NOMO-1 (cell line): ENCODE measurements at regions not wholly inside any gene's neighbourhood (a gene's known extent, or its start where the extent isn't known, plus 50 kb on each side); places are given as distances from the start of the nearest gene placed in this dataset.

Experiments
- DNase-seq, 2 experiments: peaks; one replicate each; lab custom pipeline; 2025; ENCODE audit not compliant: unreplicated experiment in 2 of 2; lab: John Stamatoyannopoulos, UW

DNA sequence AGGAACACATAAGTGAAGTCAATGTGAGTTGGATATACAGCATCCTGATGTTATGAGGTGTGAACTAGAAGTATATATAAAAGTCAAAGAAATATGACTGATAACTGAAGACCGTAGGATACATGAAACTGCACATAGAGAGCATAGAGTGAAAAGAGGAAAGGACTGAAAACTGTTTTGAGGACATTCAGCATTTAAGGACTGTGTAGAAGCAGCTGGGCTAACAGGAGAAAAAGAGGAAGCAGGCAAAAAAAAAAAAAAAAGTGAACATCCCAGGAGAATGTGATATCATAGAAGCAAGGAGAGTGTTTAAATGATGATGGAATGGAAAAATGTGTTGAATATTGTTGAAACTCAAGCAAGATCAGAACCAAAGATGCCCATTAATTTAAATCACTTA, 363.5 kb downstream of the PCDH20 start:
- DNase-seq = peak in 1 of 2 experiments; percentile 20

DNA sequence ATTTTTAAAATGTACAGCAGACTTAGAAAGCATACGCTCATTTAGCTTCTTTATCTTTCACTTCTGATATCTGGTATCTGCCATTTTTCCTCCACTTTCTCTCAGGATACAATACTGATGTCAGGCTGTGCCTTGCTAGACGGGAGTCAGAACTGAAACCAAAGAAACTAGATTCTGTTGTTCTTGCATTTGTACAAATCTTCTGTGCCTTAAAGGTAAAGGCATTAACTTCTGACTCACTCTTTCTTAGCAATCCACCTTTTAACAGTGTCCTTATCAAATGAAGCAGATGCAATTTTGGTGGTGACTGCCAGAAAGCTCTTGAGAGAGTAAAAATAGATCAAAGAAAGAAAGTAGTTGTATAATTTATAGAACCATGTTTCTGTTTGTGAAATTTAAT, 370.4 kb downstream of the PCDH20 start:
- no peak for DNase-seq

DNA sequence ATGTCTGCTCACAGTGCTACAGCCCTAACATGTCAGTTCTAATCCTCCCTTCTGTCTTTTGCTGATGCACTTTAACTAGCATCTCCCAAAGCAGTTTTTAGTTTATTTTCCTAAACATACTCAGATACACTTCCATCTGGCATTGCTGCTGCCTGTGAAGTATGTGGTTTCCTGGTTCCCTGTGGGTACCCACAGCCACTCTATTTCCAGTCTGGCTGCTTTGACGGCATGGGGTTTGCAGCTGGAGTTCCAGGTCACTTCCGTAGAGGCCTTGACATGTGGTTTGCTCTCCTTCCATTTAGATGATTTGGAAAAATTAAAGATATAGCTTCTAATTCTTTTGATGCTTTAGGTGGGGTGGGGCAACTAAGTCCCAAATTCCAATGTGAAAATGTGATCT, 375.5 kb downstream of the PCDH20 start:
- no peak for DNase-seq

DNA sequence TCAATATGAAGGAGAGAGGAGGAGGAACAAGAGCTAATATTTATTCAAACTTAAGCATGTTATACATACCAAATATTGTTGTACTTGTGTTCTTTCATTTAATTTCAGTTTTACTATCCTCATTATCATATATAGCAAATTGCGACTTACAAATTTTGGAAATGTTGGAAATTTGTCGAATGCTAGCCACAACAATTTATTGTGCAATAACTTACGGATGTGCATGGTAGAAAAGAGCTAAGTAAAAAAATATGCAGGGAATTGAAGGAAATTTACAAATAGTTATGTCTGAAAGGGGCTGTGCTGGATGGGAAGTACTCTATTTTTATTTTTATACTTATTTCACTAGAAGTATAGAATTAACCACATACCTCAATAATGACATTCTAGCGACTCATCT, 376.3 kb downstream of the PCDH20 start:
- DNase-seq = no peak

DNA sequence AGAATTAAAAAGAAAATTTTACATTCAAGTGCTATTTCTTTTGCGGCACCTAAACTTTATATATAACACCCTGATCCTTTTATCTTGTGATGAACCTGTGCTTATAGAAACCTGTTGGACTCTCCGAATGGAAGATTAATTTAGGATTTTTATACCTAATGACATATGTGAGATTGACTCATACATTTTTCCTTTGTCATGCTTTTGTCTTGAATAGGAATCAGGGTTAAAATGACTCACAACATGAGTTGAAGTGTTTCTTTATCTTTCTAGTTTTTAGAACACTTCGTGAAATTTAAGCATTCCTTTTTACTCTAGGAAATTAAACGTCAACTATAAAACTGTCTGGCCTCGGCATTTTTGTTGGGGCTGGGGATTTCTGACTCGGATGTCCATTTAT, 378.9 kb downstream of the PCDH20 start:
- no peak for DNase-seq

DNA sequence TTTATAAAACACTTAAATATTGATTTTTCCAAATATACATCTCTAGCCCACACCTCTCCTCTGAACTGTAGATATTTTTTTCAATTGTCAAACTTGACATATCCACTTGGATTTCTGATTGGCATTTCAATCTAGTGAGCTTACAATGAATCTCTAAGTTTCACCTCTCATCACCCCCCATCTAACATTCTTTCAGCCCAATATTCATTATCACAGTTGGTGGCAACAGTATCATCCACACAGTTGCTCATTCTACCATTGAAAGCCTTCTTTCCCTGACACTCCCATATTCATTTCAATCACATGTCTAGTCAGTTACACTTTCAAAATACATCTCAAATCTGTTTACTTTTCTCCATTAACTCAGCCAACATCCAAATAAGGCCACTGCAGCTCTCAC, 385.2 kb downstream of the PCDH20 start:
- no peak for DNase-seq

DNA sequence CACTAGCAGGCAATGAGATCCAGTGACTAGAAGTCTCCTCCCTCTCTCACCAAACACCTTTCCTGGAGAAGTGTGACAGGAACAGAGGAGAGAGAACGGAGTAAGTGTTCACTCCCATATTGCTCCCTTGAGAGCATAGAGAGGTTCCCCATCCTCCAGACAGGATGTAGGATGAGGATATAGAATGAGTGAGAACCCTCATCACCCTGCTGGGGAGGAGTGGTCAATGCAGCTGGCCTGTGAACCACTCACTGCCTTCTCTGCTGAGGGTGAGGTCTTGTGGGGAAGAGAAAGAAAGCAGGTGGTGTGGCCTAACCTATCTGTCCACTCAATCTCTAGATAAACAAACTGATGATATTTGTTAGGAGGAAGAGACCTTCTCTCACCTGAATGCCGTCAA, 386.6 kb downstream of the PCDH20 start:
- no peak for DNase-seq

DNA sequence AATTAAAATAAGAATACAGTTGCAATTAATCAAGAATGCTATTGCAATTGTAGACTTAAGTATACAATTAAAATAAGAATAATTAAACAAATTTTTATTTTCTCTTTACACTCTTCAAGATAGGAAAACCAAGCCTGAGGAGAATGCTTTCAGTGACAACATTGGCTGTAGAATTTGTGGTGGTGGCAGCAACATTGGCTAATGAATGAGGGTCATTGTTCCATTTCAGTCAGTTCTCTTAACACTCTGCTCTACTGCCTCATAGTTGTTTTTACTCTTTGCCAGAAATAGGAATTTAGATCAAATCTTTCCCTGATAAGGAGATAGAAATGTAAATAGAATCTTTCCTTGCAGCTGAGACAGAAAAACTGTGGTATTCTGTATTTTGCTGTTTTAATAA, 391.6 kb downstream of the PCDH20 start:
- no peak for DNase-seq

DNA sequence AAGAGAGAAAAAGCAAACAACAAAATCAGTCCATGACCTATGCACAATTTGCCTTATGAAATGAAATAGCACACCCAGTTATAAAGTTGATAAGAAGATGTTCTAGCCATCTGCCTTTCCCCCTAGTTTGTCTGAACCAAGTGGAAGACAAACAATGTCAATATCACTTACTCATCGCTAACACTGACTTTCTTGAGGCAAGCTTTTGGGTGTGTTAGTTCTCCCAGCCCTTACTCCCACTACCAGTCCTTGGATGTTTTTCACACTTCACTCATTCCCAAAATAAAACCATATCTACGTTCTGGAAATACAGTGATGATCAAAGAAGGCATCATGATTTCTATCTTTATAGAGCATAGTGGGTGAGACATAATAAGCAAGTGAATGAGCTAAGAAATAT, 393.8 kb downstream of the PCDH20 start:
- no peak for DNase-seq

DNA sequence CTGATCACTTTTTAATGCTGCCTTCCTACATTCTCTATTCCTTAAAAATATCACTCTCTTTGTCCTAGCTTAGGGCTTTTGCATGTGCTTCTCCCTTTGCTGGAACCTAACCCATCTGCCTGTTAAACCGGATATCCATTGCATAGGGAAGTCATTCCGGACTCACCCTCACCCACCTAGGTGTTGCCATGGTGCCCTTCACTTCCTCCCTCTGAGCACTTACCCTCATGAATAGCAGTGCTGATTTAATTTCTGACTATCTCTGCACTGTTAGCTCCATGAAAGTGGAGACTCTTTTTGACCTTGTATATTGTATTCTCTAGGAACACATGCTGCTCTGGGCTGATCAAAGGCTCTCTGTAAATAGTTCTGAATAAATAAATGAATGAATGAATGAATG, 401.9 kb downstream of the PCDH20 start:
- no peak for DNase-seq

DNA sequence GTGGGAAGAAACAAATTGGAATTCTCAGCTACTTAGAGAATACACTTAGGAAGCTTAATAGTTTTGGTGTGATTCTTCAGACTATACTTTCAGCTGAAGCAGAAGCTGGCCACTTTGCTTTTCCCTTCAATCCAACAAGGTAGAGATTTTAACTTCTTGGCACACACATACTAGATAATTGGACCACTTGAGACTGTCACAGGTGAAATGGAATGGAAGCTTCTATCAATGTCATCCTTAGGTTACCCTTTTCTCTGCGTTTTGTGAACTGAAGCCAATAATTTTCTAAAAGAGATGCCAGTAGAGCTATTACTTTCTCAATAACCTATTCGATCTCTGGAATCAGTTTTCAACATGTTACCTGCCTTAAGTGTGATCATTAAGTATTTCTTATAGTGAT, 405.3 kb downstream of the PCDH20 start:
- no peak for DNase-seq

DNA sequence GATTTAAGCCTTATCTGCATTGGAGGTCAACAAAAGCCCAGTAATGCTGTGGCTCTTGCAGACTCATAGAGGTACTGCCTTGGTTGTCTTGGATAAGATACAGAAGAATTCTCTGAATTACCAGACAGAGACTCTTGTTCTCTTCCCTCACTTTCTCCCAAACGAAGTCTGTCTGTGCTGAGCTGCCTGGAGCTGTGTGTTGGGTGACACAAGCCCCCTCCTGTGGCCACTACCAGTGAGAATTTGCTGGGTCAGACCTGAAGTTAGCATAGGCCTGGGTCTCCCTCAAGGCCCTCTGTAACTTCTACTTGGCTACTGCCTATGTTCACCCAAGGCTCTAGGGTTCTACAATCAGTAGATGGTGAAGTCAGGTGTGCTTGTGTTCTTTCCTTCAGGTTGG, 413.0 kb downstream of the PCDH20 start:
- no peak for DNase-seq

DNA sequence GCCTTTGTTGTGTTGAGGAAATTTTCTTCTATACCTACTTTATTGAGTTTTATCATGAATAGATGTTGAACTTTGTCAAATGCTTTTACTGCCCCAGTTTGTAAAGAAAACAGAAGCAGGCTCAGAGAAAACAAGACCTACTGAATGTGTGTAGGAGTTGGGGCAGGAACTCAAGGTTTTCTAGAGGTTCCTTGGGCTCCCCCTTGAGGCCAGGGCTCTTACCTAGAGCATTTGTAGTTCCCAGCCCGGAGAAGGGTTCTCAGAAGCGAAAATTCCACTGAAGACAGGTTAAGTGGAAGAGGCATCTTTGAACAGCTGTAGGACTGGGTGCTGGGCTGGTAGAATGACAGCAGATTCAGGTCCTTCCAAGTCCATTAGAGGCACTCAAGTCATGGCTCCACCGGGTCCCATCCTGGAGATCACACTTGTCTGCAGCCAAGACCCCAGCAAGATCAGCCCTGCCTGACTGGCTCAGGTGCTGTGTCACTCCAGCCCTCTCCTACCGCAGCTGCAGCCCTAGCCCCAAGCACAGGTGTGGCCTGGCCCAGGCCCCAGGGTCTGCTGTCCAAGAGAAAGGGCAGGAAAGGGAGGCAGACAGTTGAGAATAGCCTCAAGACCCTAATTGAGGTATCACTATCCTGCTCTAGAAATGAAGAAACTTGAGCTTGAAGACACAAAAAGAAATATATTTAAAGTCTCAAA, 425.5 kb downstream of the PCDH20 start:
- DNase-seq = peak; percentile 6 to 21

DNA sequence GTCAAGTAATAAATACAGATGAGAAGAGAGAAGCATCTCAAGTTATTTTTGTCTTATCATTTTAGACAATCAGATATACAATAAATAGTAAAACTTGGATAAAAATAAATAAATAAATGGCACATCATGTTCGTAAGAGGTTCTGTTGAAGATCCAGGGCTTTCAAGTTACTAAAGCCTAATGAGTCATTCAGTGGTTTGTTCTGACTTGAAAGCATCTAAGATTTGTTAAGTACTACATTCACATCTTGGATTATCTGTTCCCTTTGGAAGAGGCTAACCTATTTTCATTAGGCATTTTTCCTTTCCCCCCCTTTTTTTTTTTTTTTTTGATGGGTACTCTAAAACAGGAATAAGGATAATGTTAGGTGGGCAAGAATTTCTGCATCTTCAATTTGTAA, 429.3 kb downstream of the PCDH20 start:
- no peak for DNase-seq

DNA sequence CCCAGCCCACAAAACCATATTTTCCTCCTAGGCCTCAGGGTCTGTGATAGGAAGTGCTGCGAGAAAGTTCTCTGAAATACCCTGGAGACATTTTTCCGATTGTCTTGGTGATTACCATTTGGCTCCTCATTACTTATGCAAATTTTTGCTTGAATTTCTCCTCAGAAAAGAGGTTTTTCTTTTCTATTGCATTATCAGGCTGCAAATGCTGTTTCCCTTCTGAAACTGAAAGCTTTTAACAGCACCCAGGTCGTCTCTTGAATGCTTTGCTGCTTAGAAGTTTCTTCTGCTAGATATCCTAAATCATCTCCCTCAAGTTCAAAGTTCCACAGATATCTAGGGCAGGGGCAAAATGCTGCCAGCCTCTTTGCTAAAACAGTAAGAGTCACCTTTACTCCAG, 434.2 kb downstream of the PCDH20 start:
- DNase-seq = no peak

DNA sequence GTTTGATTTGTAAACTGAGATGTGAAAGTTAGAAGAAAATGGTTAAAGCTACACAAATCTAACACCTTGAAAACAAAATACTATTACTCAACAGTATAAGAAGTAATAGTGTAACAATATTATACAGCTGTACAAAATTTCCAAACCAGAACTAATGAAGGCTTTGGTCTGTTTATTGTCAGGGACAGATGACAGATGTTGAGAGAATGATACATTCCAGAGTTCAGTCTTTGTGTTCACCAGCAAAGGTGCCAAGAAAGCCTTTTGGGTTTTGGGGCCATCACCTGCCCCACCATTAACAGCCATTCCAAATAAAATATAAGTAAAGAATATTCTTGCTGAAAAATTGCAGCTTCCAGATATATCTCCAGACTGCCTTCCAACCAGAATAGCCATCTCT, 439.3 kb downstream of the PCDH20 start:
- DNase-seq = no peak

DNA sequence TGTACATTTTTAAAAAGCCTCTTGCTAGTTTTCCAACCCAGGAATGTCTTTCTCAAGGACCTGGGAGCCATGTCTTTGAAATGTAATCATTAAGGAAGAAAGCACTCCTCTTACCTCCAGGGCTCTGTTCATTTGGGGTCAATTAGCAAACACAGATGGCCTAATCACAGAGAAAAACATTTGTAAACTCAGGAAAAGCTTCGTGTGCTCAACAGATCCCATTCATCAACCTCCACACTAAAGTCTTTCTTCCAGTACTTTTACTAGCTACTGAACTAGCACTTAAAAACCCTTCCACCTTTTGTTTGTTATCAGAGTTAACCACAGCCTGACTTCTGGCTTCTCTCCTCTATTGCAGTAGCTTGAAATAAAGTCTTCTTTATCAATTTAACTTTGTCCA, 441.4 kb downstream of the PCDH20 start:
- DNase-seq = no peak

DNA sequence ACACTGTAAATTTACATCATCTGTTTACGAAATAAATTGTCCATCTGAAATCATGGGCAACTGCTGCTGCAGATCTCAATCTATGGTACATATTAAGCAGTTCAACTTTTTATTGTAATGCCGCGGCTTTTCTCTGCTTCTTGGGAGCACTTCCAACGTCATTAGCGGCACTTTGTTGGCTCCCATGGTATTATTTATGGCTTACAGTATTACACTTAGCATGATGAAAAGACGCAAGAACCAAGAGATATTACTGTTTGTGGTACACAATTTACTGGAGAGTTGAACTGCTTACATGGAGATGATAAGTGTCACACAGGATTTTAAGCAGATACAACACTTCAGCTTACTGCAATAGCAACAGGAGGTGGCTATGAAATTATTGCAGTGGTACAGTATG, 442.1 kb downstream of the PCDH20 start:
- no peak for DNase-seq

DNA sequence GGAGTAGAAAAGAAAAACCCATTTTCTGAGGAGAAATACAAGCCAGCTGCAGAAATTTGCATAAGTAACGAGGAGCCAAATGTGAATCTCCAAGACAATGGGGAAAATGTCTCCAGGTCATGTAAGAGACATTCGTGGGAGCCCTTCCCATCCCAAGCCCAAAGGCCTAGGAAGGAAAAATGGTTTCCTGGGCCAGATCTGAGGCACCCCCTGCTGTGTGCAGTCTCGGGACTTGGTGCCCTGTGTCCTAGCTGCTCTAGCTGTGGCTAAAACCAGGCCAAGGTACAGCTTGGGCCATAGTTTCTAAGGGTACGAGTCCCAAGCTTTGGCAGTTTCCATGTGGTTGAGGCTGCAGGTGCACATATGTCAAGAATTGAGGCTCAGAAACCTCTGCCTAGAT, 444.9 kb downstream of the PCDH20 start:
- DNase-seq = no peak

DNA sequence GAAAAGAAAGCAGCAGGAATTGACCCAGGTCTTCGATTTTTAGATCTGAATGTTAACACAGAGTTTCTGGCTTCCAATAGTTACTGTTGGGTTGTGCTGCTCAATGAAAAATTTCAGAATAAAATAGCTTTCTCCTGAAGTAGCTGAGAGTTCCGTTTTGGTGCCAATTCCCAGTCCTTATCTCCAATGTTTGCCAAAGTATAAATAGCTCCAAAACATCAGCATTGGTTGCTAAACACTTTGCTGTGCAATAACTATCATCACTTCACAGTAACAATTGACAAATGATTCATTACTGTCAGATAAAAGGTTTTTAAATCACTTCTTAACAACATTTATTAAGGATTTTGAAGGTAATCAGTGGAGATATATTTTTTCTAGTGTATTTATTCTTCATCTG, 446.0 kb downstream of the PCDH20 start:
- DNase-seq = no peak

DNA sequence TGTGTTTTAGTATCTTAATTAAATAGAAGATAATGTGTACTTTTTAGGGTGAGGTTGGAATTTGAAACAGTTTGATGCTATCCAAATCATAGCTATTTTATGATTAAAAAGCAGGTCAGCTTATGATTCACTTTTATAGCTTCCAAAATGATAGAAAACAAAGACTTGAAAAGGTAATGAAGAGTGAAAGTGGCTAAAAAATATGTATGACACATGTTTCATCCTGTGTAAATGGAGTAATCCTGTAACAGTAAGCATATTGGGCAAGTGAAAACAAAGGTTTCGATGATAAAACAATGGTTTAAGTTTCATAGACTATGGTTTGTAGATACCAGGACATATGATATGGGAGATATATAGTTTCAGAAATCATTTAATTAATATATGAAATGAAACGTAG, 456.2 kb downstream of the PCDH20 start:
- DNase-seq = no peak

DNA sequence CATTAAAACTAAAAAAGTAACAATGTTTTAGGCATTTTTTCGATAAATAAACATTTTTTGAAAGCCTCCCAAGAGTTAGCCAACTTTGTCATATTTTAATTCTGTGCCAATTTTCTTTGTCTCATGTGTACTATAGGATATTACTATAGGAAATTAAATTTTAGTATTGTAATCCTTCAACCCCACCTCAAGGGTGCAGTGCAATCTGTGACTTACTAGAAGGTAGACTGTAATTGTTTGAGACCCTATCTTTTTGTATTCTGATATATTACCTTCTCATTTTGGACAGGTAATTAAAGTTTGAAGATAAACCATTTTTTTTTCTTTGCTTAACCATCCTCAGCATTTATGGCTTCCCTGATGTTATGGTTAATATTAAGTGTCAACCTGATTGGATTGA, 457.8 kb downstream of the PCDH20 start:
- DNase-seq = no peak

DNA sequence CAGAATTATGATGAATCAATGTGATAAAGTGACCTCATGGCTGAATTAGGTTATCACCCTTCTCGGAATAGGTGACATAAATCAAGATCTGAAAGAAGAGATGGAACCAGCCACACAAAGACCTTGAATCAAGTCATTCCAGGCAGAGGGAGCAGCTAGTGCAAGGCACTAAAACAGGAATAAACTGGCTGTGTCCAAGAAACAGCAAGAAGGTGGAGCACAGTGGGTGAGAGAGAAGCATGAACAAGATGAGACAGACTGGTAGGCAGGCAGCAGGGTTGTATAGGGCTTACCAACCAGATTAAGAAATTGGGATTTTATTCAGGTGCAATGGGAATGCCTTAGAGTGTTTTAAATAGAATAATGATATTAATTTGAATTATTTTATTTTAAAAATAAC, 470.3 kb downstream of the PCDH20 start:
- DNase-seq = no peak
